ENCODE measurements at regions not wholly inside any gene's neighbourhood (a gene's known extent, or its start where the extent isn't known, plus 50 kb on each side); places are given as distances from the start of the nearest gene placed in this dataset.
A peak's percentile ranks its signal among the peaks of the same experiment; 100 is the strongest.

DNA sequence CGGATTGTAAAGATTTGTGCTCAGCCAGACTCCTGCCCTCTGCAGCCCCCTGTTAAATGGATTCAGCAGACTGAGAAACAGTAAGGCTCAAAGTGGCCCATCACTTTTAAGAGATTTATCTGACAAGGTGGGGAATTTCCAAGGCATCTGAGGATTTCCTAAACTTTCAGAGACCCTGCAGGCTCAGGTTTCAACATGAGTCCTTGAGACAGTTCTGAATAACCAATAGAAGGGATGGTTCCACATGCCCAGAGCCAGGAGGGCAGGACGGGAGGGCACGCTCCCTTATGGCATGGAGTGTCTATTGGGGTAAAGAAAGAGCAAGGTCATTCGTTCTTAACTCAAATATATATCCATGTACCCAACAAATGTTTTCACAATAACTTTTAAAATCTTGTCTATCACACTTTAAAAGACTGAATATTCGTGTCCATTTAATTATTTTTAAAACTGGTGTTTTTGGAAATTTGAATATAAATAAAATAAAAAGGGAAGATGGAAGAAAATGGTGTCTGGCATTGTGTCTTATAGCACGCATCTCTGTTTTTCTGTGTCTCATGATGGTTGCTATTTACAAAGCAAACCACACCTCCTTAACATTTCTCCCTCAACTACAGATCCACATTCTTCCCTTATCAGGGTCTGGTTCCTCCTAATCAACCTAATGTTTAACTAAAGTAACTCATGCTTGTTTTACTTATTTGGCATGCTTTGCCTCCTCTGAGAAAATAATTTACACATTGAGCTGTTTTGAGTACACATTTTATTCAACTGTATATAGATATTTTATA lies 56.0 kb upstream of the DSG1 start:
- Mint-ChIP-seq H3K27ac (peak overlapping the region in 2 of 3 experiments; percentile 60 to 84), H3K4me3 (no peak overlapping the region), H3K27me3 (ENCODE audit: low read depth) (no peaks in the 10 kb centered on the region), H3K36me3 (ENCODE audit: low read depth) (no peaks in the 10 kb centered on the region), H3K4me1 (peaks cover 5% of the 10 kb centered on the region), H3K9me3 (no peaks in the 10 kb centered on the region)
- no peak for TF ChIP-seq CTCF (IDR thresholded peaks at IDR 0.05; ENCODE audit: unreplicated experiment in 3 of 3)

- Mint-ChIP-seq H3K27me3 (ENCODE audit: low read depth) (no peaks in the 10 kb centered on the region), H3K4me3 (no peak overlapping the region), H3K27ac (peak overlapping the region in 1 of 3 experiments; percentile 23), H3K4me1 (peaks cover 23% of the 10 kb centered on the region), H3K9me3 (no peaks in the 10 kb centered on the region), H3K36me3 (ENCODE audit: low read depth) (no peaks in the 10 kb centered on the region)
- TF ChIP-seq CTCF (IDR thresholded peaks at IDR 0.05; ENCODE audit: unreplicated experiment in 3 of 3): no peak
Measured at GRCh38 chr18:31267823-31268481, 50.0 kb upstream of the DSG1 start.
